ENCODE measurements at regions not wholly inside any gene's neighbourhood (a gene's known extent, or its start where the extent isn't known, plus 50 kb on each side); places are given as distances from the start of the nearest gene placed in this dataset.

GRCh38 chr4:114366368-114366767 lies 232.2 kb upstream of the UGT8 start:
- DNase-seq = no peak

GRCh38 chr4:114368751-114369150 lies 229.9 kb upstream of the UGT8 start:
- no peak for DNase-seq

- DNase-seq = no peak
These were observed 225.1 kb upstream of the UGT8 start for GRCh38 chr4:114373508-114373907.

GRCh38 chr4:114378305-114378903 lies 220.2 kb upstream of the UGT8 start:
- peak; percentile 24 for DNase-seq

GRCh38 chr4:114383067-114383466 lies 215.5 kb upstream of the UGT8 start:
- no peak for DNase-seq

- DNase-seq = no peak
These were observed 214.9 kb upstream of the UGT8 start for GRCh38 chr4:114383721-114384120.

- peak; percentile 23 for DNase-seq
These were observed 214.0 kb upstream of the UGT8 start for GRCh38 chr4:114384629-114385028.

- DNase-seq = no peak
These were observed 213.2 kb upstream of the UGT8 start for GRCh38 chr4:114385195-114385985.

- DNase-seq = peak; percentile 16
These were observed 211.9 kb upstream of the UGT8 start for GRCh38 chr4:114386637-114387233.

GRCh38 chr4:114389070-114389685 lies 209.4 kb upstream of the UGT8 start:
- no peak for DNase-seq

GRCh38 chr4:114393295-114394038 lies 205.1 kb upstream of the UGT8 start:
- DNase-seq = no peak

- DNase-seq = no peak
These were observed 201.8 kb upstream of the UGT8 start for GRCh38 chr4:114396808-114397207.

GRCh38 chr4:114398410-114398809 lies 200.2 kb upstream of the UGT8 start:
- peak; percentile 16 for DNase-seq

- no peak for DNase-seq
These were observed 199.5 kb upstream of the UGT8 start for GRCh38 chr4:114399105-114399504.

GRCh38 chr4:114400531-114400930 lies 198.1 kb upstream of the UGT8 start:
- no peak for DNase-seq

GRCh38 chr4:114401483-114401882 lies 197.1 kb upstream of the UGT8 start:
- no peak for DNase-seq

GRCh38 chr4:114417214-114417613 lies 181.4 kb upstream of the UGT8 start:
- DNase-seq = peak; percentile 21

- DNase-seq = no peak
These were observed 178.5 kb upstream of the UGT8 start for GRCh38 chr4:114420069-114420468.

- DNase-seq = no peak
These were observed 175.0 kb upstream of the UGT8 start for GRCh38 chr4:114423582-114423981.

GRCh38 chr4:114435116-114435515 lies 163.5 kb upstream of the UGT8 start:
- peak; percentile 16 for DNase-seq

GRCh38 chr4:114442856-114443255 lies 155.8 kb upstream of the UGT8 start:
- DNase-seq = no peak

GRCh38 chr4:114444211-114444610 lies 154.4 kb upstream of the UGT8 start:
- DNase-seq = peak; percentile 10

Measured in renal pelvis (tissue), 1 donor.